HG03432 (cell line): ENCODE measurements at regions not wholly inside any gene's neighbourhood (a gene's known extent, or its start where the extent isn't known, plus 50 kb on each side); places are given as distances from the start of the nearest gene placed in this dataset.

Source experiments
- ATAC-seq: cut with Tn5 transposase; IDR thresholded peaks from one replicate; pipeline ENCODE4 v1.9.1; 2021; ENCODE audit warnings: mild to moderate bottlenecking, moderate library complexity; ENCODE audit not compliant: unreplicated experiment

DNA sequence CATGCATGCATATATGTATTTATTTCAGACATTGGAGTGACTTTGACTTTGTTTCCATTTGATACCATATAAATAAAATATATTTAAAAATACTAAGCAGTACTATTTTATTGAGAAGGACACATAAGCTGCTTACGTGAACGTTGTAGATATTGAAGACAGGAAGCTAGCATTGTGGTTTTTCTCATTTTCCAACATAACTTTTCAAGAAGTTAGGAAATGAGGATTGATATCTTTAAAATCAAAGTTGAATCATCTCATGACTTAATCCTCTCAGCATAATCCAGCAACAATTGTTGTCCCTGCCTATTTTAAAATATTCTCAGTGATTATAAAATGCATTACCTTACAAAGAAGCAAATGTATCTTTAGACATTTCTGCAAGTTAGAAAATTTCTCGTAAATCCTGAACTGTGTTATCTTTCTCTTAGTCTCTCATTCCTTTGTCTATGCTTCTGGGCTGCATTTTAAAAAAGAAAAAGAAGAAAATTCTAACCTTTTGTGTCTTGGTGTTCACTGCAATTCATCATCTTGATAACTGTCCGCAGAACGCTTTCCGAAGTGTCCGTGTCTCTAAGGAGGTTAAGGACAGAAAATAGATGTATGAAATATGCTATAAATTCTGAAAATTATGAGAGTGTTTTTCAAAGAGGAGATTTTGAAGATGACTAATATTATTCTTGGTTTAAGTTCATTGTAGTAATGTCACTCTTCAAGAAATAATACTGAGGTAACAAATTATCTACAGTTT is 1089.9 kb upstream of the CDH6 start:
- no peak for ATAC-seq

DNA sequence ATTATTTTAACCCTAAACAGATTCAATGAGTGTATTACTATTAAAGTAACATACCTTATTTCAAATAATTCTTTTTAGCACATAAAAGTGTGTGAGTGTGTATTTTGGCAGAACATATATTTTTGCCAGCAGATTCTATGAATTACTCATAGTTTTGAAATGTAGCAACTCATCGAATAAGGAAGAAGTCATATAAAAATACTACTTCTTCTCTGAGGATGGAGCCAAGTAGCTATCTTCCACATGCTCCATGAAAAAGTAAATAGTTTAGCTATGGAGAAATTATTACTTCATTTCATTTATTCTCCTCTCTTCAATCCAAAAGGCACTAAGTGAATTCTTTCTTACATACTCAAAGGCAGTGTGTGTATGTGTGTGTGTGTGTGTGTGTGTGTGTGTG is 1090.4 kb upstream of the CDH6 start:
- no peak for ATAC-seq

DNA sequence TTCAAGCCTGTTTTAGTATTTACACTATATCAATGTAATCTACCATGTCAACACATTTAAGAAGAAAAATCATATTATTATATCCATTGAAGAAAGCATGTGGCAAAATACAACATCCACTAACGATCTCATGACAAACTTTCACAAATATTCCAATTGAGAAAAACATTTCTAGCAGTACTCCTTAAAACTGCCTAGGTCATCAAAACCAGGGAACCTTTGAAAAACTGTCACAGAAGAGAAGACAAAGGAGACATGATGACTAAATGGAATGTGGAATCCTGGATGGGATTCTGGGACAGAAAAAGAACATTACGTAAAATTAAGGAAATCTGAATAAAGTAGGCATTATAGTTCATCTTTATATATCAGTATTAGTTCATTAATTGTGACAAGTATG is 1091.3 kb upstream of the CDH6 start:
- no peak for ATAC-seq

DNA sequence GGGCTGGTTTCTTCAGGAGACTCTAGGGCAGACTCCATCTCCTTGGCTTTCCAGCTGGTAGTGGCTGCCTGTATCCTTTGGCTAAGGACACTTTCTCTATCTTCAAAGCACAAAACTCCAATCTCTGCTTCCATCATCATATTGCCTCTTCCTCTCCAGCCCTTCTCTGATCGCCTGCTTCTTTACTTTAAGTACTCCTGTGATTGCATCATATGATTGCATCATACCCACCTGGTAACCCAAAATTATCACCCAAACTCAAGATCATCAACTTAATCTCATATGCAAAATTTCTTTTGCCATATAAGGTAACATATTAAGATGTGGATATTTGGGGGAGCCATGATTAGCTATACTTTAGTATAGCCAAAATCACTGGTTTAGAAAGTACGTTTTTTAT is 1092.6 kb upstream of the CDH6 start:
- no peak for ATAC-seq

DNA sequence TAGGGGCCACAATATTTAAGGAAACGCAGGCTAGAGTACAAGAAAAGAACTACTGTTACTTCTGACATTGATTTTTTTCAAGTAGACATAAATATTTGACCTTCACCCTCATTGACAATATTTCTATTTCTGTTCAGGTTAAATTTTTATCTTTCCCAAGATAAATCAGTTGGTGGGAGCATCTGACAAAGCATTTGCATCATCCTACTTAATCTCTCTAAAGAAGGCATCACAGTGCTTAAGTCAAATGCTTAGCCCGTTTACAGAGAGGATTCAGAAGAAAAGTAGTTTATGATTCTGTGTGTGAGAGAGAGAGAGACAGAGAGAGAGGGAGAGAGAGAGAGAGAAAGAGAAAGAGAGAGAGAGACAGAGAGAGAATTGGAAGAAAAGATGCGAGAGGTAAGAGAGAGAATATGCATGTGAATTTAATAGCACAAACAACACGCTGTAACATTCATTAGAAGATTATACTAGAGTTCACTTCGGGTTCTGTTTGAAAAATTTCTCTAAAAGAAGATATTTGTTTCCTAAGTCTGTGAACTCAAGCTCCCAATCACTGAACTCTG is 1093.3 kb upstream of the CDH6 start:
- ATAC-seq: no peak

DNA sequence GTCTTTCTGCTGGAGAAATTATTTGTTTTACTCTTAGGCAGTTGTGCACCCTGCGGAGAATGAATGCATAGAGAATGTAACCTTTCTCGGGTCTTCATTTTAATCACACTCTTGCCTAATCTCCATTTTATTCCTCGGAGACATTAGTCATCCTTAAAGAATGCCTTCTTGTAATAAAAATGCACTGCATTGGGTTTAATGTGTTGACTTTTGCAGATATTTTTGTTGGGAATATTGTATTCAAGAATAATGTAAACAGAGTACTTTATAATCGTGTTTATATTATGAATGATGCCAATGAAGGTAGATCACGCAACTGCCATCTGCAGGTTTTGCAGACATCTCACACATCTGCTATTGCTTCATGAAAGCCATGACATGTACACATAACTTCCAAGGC is 1093.9 kb upstream of the CDH6 start:
- no peak for ATAC-seq

DNA sequence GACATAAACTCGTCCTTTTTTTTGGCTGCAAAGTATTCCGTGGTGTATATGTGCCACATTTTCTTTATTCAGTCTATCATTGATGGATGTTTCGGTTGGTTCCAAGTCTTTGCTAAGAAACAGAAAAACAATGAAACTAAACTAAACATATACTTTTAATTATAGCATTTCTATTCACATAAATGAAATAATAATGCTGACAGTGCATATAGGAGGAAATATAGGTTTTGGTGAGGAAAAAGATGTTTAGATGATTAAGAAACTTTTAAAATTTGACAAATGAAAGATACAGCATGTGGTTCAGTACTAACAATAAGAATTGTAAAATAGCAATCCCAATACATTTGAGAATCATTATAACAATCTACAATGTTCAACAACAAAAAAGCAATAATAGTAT is 1094.5 kb upstream of the CDH6 start:
- ATAC-seq: no peak

DNA sequence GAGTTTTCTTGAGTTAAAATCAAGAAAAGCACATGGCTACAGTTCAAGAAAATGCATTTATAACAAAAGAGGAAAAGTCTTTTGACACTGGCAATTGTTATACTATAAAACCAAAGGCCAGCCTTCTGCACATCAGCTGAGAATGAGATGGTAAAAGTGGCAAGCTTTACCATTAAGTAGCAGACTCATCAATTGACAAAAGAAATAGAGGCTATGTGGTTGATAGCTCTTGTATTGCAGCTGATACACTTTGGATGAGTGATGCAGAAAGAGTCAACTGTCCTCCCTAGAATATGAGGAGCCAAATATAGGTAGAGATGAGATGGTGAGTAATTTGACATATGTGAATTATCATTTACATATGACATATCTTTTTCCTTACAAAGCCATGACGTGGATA is 1100.9 kb upstream of the CDH6 start:
- no peak for ATAC-seq

DNA sequence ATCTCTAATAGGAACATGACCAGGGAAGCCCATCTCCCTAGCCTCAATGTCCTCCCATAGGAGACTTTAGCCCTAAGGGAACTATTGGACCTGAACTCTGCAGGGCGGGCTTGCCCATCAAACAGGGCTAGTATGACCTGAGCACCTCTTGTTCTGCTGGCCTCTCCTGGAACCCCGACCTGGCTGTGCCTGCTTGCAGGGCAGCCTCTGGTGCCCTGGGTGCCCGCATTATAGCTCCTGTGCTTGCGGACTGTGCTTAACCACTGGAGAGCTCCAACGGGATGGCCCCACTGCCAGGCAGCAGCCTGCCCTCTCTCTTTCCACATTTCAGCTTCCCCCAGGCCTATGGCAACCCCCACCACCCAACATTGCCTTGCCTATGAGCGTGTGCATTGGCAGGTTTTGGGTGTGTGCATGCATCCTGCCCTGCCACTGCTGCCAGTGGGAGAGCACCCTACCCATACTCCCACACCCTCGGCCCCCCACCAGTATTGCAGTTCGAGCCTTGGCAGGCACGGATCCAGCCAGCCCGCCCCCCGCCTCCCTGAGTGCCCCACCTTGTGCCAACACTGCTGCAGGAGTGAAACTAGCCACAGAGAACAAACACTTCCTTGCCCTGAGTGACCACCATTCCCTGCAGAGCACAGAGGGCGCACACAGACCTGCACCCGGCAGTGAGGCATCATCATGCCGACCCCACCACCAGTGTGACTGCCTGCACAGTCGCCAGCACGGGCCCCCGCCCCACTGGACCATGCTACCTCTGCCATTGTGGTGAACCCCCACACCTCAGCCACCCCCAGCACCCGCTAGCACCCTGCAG is 1123.8 kb upstream of the CDH6 start:
- no peak for ATAC-seq

DNA sequence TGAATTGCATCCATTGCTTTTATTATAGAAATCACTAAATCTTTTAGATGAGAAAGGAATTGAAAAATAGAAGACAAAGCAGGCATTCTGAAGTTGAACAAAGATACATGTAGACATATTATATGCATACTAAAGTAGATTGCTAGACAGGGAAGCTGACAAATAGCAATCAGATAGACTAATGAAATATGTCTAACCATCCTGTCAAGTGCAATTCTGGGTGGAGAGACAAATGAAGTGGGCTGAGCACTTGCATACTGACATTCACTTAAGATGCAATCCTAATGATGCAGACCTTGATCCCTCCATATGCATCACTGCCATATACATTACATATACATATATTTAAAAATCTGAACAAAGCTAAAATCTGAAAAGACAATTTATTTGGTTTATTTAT is 1130.0 kb upstream of the CDH6 start:
- no peak for ATAC-seq

DNA sequence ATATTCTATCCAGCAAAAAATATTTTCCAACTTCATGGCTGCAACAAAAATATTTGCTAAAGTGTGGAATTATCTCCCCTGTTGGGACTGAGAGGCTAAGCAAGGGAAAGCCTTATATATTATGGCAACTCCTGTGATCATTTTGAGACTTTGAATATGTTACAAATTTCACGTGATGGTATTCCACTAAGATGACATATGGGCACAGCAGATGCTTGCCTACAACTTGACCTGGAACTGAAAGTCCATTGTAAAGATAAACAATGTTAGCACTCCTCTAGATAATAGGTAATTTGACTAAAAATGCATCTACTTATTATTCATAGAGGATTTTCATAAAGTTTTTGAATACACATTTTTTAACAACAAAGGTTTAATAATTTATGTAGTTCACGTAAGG is 1141.5 kb upstream of the CDH6 start:
- ATAC-seq: no peak

DNA sequence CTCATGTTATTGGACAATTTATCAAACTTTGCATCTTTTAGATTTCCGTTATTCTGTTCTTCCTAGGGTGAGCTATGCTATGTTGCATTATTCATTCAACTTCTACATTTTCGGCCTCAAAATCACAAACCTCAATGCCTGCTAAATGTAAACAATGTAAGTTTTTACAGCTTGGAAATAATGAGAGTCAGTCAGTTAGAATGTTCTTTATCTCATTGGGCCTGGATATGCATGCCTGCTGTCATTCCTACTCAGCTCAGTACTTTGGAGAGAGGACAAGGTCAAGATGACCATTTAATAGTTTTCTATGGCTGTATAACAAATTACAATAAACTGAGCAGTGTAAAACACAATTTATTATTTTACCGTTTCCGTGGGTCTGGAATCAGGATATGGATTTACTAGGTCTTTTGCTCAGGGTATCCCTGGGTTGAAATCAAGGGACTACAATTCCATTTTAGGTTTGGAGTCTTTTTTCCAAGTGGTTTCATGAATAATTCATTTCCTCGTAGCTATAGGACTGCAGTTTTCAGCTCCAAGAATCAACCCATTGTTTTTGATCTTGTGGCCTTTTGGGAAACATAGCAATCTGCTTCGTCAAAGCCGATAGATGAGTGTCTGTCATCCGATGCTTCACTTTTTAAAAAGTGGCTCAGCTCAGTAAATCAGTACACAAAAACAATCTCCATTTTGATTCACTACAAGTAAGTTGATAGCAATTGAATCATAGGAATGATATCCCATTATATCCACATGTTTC is 1143.2 kb upstream of the CDH6 start:
- no peak for ATAC-seq

DNA sequence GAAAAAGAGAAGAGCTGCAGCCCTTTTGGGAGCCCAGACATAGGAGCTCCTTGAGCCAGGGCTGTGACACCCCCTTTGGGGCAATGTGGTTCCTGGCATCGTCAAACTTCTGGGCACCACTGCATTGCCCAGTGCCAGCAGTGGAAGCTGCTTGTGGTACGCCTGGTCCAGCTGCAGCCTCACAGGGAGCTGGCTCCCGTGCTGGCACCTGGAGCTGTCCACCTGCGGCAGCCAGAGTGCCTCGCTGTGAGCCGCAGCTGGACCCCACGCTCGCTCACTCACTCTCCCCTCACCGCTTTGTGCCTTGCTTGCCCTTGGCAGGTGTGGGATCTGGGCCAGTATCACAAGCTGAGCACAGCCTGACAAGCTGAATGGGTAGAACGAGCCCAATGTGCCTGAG is 1150.8 kb upstream of the CDH6 start:
- ATAC-seq: no peak

DNA sequence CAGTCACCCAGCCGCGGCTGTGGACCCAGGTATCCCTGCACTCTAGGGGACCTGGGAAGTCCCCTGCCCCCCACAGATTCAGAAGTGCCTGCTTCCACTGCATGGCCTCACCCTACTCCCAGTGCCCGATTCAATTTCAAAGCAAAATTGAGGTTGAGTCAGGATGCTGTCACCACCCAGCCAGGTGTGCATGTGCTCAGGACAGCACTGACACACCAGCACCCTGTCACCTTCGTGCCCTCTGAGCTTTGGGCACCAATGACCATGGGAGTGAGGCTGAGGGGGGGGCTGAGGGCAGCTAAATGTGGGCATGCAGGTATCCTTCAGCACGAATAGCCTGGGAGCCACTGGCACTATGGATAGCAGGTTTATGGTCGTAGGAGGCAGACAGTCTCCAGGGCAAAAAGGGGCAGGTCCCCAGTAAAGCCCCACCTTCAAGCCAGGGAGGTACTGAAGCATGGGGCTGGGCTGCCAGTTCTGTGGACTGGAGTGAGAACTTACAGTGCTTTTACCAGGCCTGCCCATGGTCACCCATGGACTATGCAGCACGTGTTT is 1151.6 kb upstream of the CDH6 start:
- ATAC-seq: no peak

DNA sequence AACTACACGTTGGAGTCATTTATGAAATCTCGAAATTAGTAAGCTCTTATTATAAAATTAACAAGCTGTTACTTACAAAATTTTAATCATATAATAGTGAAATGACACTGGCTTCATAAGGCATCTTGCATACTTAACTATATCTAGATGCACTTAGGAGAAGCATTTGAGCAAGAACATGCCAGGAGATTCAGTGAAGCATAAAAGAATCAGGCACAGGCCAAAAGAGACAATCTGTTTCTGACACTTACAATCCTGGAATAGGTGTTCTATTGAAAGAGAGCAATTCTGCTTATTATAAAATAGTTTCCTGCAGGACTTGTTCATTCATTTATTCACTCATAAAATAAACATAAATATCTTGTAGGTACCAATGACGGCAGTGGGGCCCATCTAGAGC is 1152.2 kb upstream of the CDH6 start:
- no peak for ATAC-seq

DNA sequence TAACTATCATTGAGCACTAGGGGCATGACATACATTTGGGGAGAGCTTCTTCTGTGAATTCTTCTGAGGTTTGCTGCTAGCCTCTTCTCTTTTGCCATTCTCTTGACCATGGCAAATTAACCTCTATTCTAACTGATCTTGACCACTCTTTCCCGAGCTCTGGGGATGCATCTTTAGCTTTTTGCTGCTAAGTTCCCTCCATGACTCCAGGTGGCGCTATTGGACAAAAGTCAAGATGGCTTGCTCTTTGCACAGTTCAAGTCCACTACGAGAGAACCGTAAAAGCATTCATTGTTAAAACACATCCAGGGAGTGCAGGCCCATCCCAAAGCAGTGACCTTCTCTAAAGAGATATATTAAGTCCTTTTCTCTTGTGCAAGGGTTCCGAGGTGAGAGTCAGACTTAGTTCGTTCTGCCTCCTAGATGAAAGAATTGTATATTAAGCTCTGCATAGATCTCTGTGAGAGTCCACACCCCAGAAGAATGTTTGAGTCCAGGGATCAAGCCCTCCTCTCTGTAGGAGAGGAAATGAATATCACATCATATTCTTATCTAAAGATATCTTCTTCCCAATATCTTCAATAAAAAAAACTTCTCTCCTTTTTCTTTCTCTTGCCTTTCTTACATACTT is 1152.9 kb upstream of the CDH6 start:
- peak; percentile 85 for ATAC-seq

DNA sequence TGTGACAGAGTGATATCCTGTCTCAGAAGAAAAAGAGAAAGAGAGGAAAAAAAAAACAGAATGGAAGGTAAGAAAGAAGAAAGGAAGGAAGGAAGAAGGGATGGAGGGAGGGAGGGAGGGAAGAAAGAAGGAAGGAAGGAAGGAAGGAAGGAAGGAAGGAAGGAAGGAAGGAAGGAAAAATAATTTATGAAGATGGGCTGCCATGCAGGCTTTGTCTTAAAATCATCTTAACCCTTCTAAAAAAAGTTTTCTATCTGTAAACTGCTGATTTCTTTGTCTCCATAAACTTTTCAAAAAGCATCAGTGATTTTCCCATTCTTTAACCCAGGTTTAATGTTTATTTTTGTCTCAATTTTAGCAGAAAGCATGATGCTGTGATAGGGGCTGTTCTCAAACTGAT is 1154.1 kb upstream of the CDH6 start:
- no peak for ATAC-seq

DNA sequence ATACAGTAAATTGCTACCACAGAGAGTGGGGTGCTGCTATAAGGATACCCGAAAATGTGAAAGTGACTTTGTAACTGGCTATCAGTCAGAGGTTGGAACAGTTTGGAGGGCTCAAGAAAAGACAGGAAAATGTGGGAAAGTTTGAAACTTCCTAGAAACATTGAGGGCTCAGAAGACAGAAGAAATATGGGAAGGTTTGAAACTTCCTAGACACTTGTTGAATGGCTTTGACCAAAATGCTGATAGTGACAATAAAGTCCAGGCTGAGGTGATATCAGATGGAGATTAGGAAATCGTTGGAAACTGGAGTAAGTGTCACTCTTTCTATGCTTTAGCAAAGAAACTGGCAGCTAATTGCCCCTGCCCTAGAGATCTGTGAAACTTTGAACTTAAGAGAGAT is 1158.6 kb upstream of the CDH6 start:
- ATAC-seq: no peak

DNA sequence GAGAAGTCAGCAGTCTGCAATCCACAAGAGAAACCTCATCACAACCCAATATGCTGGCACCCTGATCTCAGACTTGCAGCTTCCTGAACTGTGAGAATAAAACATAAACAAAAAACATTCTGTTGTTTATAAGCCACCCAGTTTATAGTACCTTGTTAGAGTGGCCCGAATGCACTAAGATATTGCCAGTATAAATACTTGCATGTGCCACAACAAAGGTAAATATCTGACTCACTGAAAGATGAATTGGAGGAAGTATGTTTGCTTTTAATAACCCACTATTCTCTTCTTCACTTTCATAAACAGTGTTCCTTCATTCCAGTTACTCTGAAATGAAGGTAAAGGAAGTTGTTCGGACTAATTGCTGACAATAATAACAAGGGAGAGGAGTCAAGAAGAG is 1163.4 kb upstream of the CDH6 start:
- no peak for ATAC-seq

DNA sequence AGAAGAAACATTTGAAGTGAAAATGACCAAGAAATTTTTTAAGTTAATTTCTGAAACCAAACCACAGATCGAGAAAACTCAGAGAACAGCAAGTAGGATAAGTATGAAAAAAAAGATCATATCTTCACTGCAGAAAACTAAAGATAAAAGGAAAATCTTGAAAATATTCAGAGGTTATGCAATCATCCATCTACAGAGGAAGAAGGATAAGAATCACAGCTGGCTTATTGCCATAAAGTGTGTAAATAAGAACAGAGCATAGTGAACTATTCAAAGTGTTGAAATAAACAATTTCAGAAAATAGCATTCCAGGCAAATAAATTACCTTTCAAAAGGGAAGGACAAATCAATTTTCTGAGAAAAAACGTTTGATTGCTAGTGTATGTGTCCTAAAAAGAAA is 1191.7 kb upstream of the CDH6 start:
- no peak for ATAC-seq

DNA sequence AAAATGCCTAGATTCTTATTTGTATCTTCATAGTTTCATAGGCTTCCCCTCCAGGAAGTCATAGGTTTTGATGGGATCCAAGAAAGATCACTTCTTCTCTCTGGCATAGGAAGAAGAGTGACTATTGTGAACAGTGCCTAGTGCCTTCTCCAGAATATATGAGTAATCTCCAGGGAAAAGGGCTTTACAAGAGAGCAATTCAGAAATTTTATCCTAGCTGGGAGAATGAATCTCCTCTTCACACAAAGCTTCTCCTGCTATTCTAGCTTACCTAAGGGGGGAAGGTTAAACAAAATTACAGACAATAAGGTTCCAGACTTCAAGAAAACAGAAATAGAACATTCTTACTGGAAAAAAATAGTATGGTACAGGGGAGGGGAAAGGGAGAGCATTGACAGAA is 1193.3 kb upstream of the CDH6 start:
- ATAC-seq: no peak
